Activated CD4-positive, alpha-beta T cell treated with anti-CD3 and anti-CD28 coated beads, Interleukin-2, amount 50 U/mL, for 24 hours (primary cell): ENCODE measurements at regions not wholly inside any gene's neighbourhood (a gene's known extent, or its start where the extent isn't known, plus 50 kb on each side); places are given as distances from the start of the nearest gene placed in this dataset.
"Not testable (repeated sequence)": the region's sequence is repeated elsewhere in the genome, so short reads cannot be mapped to it uniquely, and the experiment has no call there.

ENCODE experiments used
- DNase-seq, 2 donors: peaks; one replicate each; pipeline ENCODE4 v3.0.0-alpha.2; 2020; ENCODE audit warnings: low read depth in 1 of 2, low spot score in 1 of 2

- no peak for DNase-seq
Measured at GRCh38 chr10:106392778-106393177, 771.7 kb downstream of the SORCS1 start.

- no peak for DNase-seq
Measured at GRCh38 chr10:106387063-106387462, 777.4 kb downstream of the SORCS1 start.

GRCh38 chr10:106384496-106384895, 780.0 kb downstream of the SORCS1 start:
- DNase-seq: no peak

- DNase-seq: no peak
Measured at GRCh38 chr10:106380706-106381105, 783.8 kb downstream of the SORCS1 start.

GRCh38 chr10:106378251-106378650, 786.3 kb downstream of the SORCS1 start:
- DNase-seq: no peak

GRCh38 chr10:106370751-106371150, 793.8 kb downstream of the SORCS1 start:
- no peak for DNase-seq

- no peak for DNase-seq
Measured at GRCh38 chr10:106360870-106361269, 803.6 kb downstream of the SORCS1 start.

GRCh38 chr10:106355450-106355849, 809.1 kb downstream of the SORCS1 start:
- DNase-seq: no peak

- no peak for DNase-seq
Measured at GRCh38 chr10:106348933-106349332, 815.6 kb downstream of the SORCS1 start.

- no peak for DNase-seq
Measured at GRCh38 chr10:106347547-106347946, 817.0 kb downstream of the SORCS1 start.

- not testable (repeated sequence) for DNase-seq
Measured at GRCh38 chr10:106343539-106343938, 821.0 kb downstream of the SORCS1 start.

GRCh38 chr10:106341356-106341755, 823.1 kb downstream of the SORCS1 start:
- DNase-seq: no peak

GRCh38 chr10:106338486-106338885, 826.0 kb downstream of the SORCS1 start:
- no peak for DNase-seq

GRCh38 chr10:106336874-106337273, 827.6 kb downstream of the SORCS1 start:
- no peak for DNase-seq

- DNase-seq: no peak
Measured at GRCh38 chr10:106327747-106328146, 836.8 kb downstream of the SORCS1 start.

GRCh38 chr10:106320876-106321275, 843.6 kb downstream of the SORCS1 start:
- no peak for DNase-seq

- no peak for DNase-seq
Measured at GRCh38 chr10:106320078-106320477, 844.4 kb downstream of the SORCS1 start.

- no peak for DNase-seq
Measured at GRCh38 chr10:106317554-106317953, 847.0 kb downstream of the SORCS1 start.

- DNase-seq: no peak
Measured at GRCh38 chr10:106313041-106313440, 851.5 kb downstream of the SORCS1 start.

- no peak for DNase-seq
Measured at GRCh38 chr10:106312087-106312486, 852.4 kb downstream of the SORCS1 start.

- DNase-seq: no peak
Measured at GRCh38 chr10:106311590-106311989, 852.9 kb downstream of the SORCS1 start.

- no peak for DNase-seq
Measured at GRCh38 chr10:106310596-106310995, 853.9 kb downstream of the SORCS1 start.

GRCh38 chr10:106309376-106309775, 855.1 kb downstream of the SORCS1 start:
- no peak for DNase-seq

GRCh38 chr10:106308284-106308683, 856.2 kb downstream of the SORCS1 start:
- DNase-seq: no peak
